ENCODE measurements at regions not wholly inside any gene's neighbourhood (a gene's known extent, or its start where the extent isn't known, plus 50 kb on each side); places are given as distances from the start of the nearest gene placed in this dataset.

DNA sequence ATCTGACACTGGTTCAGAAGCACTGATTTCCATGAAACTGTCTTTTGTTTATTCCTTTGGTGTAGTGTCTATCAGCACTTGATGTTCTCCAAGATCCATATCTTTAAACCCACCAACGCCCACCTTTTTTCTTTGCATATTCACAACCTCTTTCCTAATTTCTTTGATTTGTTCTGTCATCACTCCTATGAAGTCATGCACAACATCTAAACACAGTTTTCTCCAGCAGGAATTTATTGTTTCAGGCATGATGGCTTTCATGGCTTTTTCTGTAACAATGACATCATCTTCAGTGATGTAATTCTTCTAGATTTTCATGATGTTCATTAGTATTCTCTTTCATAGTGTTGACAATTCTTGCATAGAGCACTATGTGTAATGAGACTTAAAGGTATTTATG lies 219.6 kb upstream of the POU1F1 start:
- TF ChIP-seq, protein P1, sequence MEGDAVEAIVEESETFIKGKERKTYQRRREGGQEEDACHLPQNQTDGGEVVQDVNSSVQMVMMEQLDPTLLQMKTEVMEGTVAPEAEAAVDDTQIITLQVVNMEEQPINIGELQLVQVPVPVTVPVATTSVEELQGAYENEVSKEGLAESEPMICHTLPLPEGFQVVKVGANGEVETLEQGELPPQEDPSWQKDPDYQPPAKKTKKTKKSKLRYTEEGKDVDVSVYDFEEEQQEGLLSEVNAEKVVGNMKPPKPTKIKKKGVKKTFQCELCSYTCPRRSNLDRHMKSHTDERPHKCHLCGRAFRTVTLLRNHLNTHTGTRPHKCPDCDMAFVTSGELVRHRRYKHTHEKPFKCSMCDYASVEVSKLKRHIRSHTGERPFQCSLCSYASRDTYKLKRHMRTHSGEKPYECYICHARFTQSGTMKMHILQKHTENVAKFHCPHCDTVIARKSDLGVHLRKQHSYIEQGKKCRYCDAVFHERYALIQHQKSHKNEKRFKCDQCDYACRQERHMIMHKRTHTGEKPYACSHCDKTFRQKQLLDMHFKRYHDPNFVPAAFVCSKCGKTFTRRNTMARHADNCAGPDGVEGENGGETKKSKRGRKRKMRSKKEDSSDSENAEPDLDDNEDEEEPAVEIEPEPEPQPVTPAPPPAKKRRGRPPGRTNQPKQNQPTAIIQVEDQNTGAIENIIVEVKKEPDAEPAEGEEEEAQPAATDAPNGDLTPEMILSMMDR (IDR thresholded peaks at IDR 0.05), result no peak
- no peak for TF ChIP-seq POLR2AphosphoS5 (IDR thresholded peaks at IDR 0.05)

Data from gastroesophageal sphincter (tissue), 3 donors.